ENCODE measurements at regions not wholly inside any gene's neighbourhood (a gene's known extent, or its start where the extent isn't known, plus 50 kb on each side); places are given as distances from the start of the nearest gene placed in this dataset.

DNA sequence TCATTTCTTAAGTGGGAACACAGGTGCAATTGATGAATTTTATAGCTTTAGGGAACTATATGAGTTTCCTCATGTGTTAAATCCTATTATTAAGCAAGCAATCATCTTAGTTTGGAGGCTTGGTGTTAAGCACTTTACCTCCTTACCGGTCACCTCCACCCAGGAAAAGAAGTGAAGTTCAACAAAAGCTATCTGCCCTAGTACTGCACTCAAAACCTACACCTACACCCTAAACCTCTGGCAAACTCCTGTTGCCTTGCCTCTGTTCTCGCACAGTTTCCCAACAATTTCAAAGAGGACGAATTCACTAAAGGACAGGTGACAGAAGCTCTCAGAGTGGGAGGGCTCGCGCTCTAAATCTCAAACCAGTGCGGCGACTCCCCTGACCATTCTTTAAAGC, 85.7 kb upstream of the TENT5D start:
- TF ChIP-seq ZNF565 (CRISPR knock-in tag; conservative IDR thresholded peaks at IDR 0.05; ENCODE audit: low read depth) = no peak
- no peak for TF ChIP-seq ARNTL (CRISPR knock-in tag; IDR thresholded peaks at IDR 0.05; ENCODE audit: borderline replicate concordance, low read depth)
- TF ChIP-seq ZFP3 (CRISPR knock-in tag; IDR thresholded peaks at IDR 0.05) = no peak
- TF ChIP-seq, protein P1, sequence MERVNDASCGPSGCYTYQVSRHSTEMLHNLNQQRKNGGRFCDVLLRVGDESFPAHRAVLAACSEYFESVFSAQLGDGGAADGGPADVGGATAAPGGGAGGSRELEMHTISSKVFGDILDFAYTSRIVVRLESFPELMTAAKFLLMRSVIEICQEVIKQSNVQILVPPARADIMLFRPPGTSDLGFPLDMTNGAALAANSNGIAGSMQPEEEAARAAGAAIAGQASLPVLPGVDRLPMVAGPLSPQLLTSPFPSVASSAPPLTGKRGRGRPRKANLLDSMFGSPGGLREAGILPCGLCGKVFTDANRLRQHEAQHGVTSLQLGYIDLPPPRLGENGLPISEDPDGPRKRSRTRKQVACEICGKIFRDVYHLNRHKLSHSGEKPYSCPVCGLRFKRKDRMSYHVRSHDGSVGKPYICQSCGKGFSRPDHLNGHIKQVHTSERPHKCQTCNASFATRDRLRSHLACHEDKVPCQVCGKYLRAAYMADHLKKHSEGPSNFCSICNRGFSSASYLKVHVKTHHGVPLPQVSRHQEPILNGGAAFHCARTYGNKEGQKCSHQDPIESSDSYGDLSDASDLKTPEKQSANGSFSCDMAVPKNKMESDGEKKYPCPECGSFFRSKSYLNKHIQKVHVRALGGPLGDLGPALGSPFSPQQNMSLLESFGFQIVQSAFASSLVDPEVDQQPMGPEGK (CRISPR knock-in tag; IDR thresholded peaks at IDR 0.05; ENCODE audit: borderline replicate concordance) = no peak
- TF ChIP-seq BACH2 (CRISPR knock-in tag; IDR thresholded peaks at IDR 0.05; ENCODE audit: borderline replicate concordance) = no peak
- TF ChIP-seq TOX (CRISPR knock-in tag; IDR thresholded peaks at IDR 0.05; ENCODE audit: borderline replicate concordance) = no peak
- no peak for TF ChIP-seq ZFP30 (CRISPR knock-in tag; IDR thresholded peaks at IDR 0.05)
- no peak for TF ChIP-seq RARB (CRISPR knock-in tag; IDR thresholded peaks at IDR 0.05)
- no peak for TF ChIP-seq ZNF8 (CRISPR knock-in tag; IDR thresholded peaks at IDR 0.05)
- TF ChIP-seq PPARA (CRISPR knock-in tag; IDR thresholded peaks at IDR 0.05; ENCODE audit: borderline replicate concordance) = no peak
- TF ChIP-seq, protein P2, sequence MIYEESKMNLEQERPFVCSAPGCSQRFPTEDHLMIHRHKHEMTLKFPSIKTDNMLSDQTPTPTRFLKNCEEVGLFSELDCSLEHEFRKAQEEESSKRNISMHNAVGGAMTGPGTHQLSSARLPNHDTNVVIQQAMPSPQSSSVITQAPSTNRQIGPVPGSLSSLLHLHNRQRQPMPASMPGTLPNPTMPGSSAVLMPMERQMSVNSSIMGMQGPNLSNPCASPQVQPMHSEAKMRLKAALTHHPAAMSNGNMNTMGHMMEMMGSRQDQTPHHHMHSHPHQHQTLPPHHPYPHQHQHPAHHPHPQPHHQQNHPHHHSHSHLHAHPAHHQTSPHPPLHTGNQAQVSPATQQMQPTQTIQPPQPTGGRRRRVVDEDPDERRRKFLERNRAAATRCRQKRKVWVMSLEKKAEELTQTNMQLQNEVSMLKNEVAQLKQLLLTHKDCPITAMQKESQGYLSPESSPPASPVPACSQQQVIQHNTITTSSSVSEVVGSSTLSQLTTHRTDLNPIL (CRISPR knock-in tag; IDR thresholded peaks at IDR 0.05; ENCODE audit: low read depth) = no peak
- TF ChIP-seq ZNF70 (CRISPR knock-in tag; IDR thresholded peaks at IDR 0.05) = no peak
- TF ChIP-seq, protein P3, sequence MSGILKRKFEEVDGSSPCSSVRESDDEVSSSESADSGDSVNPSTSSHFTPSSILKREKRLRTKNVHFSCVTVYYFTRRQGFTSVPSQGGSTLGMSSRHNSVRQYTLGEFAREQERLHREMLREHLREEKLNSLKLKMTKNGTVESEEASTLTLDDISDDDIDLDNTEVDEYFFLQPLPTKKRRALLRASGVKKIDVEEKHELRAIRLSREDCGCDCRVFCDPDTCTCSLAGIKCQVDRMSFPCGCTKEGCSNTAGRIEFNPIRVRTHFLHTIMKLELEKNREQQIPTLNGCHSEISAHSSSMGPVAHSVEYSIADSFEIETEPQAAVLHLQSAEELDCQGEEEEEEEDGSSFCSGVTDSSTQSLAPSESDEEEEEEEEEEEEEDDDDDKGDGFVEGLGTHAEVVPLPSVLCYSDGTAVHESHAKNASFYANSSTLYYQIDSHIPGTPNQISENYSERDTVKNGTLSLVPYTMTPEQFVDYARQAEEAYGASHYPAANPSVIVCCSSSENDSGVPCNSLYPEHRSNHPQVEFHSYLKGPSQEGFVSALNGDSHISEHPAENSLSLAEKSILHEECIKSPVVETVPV (CRISPR knock-in tag; IDR thresholded peaks at IDR 0.05) = no peak
